Activated naive CD8-positive, alpha-beta T cell treated with anti-CD3 and anti-CD28 coated beads, Interleukin-2, amount 50 U/mL, for 24 hours (primary cell): ENCODE measurements at regions not wholly inside any gene's neighbourhood (a gene's known extent, or its start where the extent isn't known, plus 50 kb on each side); places are given as distances from the start of the nearest gene placed in this dataset.
"Not testable (repeated sequence)": the region's sequence is repeated elsewhere in the genome, so short reads cannot be mapped to it uniquely, and the experiment has no call there.

Experiments
- ATAC-seq: fragments of 150-1000 bp; cut with Tn5 transposase; one replicate; pipeline ENCODE4 v1.10.0; 2021
- DNase-seq: peaks from one replicate; pipeline ENCODE4 v3.0.0; 2021
- H3K27ac Mint-ChIP-seq: one replicate; pipeline ENCODE4 v1.8.0; 2021; ENCODE audit warnings: mild to moderate bottlenecking, mixed read lengths
- H3K27me3 Mint-ChIP-seq: one replicate; pipeline ENCODE4 v1.8.0; 2021; ENCODE audit warnings: mixed read lengths
- H3K36me3 Mint-ChIP-seq: one replicate; pipeline ENCODE4 v1.8.0; 2021; ENCODE audit warnings: low read depth, mixed read lengths
- H3K4me1 Mint-ChIP-seq: one replicate; pipeline ENCODE4 v1.8.0; 2021; ENCODE audit warnings: mixed read lengths
- H3K4me3 Mint-ChIP-seq: one replicate; pipeline ENCODE4 v1.8.0; 2021; ENCODE audit warnings: mild to moderate bottlenecking, moderate library complexity, mixed read lengths
- H3K9me3 Mint-ChIP-seq: one replicate; pipeline ENCODE4 v1.8.0; 2021; ENCODE audit warnings: mixed read lengths

DNA sequence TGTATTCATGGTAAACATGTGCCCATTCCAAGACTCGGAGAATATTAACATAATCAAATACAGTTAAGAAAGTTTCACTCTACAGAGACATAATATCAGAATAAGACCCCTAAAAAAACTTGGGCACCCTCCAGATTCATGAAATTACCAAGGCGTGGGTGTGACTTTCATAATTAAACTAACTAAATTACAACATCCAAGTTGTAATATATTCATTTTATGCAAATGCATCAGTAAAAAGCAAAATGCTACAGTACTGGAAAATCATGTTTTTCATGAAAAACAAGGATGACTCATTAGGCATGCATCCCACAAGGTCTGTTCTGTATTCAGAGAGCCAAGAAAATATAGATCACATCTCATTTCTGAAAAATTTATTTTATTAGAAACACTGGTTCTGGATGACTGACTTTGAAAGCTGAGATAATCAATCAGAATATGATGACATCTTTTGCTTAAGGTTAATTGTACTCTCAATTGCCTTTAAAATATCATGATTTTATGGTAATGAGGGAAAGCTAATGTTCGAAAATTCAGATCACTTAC lies 248.8 kb upstream of the SMIM30 start:
- no peaks in the 10 kb centered on the region for H3K27me3 Mint-ChIP-seq
- H3K27ac Mint-ChIP-seq, result no peak overlapping the region
- DNase-seq (no peak), ATAC-seq (no peak)
- H3K4me1 Mint-ChIP-seq, result no peaks in the 10 kb centered on the region
- no peaks in the 10 kb centered on the region for H3K36me3 Mint-ChIP-seq
- H3K9me3 Mint-ChIP-seq, result no peaks in the 10 kb centered on the region
- no peak overlapping the region for H3K4me3 Mint-ChIP-seq

DNA sequence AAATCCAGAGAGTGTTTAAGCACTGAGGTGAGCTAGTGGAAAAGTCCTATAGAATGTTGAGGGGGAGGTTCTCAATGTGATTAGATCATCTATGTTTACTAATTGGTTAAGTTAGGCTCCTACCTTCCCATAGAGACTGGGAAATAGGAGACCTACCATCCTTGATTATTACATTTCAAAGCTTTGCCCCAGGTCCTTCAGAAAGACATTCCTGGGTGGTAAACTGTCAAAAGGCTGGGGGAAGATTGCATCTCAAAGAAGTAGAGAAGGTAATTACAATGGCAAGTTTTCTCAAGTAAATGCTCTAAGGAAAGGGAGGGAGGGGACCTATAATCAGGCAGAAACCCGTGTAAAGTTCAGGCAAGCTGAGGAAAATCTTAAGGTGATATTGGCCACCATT lies 247.8 kb upstream of the SMIM30 start:
- no peaks in the 10 kb centered on the region for H3K27me3 Mint-ChIP-seq
- no peak for DNase-seq
- H3K9me3 Mint-ChIP-seq, result no peaks in the 10 kb centered on the region
- ATAC-seq, result no peak
- H3K27ac Mint-ChIP-seq, result no peak overlapping the region
- H3K4me1 Mint-ChIP-seq, result no peaks in the 10 kb centered on the region
- no peaks in the 10 kb centered on the region for H3K36me3 Mint-ChIP-seq
- no peak overlapping the region for H3K4me3 Mint-ChIP-seq

DNA sequence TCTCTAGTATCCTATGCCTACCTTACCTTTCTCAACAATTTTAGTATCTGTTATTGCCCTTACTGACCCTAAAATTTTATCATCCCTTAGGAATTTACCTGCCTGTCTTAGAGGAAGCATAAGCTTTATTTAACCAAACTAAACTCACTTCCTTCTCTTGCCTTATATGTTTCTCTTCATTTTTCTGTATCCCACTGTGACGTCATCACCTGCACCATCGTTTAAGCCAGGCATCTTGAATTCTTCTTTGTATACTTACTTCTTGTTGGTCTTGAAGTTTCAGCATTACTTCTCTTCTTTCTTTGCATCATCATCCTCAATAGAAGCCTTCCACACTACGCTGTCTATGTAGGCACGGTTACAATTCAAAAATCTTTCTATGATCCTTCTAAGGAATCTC lies 231.0 kb upstream of the SMIM30 start:
- DNase-seq, result no peak
- Mint-ChIP-seq H3K27ac (no peak overlapping the region), H3K4me3 (no peak overlapping the region), H3K9me3 (peaks cover 5% of the 10 kb centered on the region), H3K36me3 (no peaks in the 10 kb centered on the region), H3K27me3 (peaks cover 4% of the 10 kb centered on the region), H3K4me1 (no peaks in the 10 kb centered on the region)
- ATAC-seq, result no peak

DNA sequence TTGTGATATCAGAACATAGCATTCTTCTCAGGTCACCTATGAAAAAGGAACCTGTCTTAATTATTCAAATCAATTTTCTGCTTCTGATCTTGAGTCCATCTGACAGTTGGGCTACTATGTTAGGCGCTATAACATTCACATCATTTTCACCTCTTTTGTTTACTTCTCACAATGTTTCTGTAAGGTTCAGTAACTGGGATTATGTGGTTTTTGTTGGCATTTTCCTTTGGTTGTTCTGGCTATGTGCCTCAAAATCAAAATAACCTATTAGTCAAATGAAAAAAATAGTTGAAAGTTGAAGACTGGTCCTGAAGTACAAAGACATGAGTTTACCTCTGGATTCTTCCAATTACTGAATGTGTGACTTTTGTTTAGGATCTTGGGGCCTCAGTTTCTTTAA lies 221.3 kb upstream of the SMIM30 start:
- Mint-ChIP-seq H3K27ac (no peak overlapping the region), H3K27me3 (no peaks in the 10 kb centered on the region), H3K4me3 (no peak overlapping the region)

DNA sequence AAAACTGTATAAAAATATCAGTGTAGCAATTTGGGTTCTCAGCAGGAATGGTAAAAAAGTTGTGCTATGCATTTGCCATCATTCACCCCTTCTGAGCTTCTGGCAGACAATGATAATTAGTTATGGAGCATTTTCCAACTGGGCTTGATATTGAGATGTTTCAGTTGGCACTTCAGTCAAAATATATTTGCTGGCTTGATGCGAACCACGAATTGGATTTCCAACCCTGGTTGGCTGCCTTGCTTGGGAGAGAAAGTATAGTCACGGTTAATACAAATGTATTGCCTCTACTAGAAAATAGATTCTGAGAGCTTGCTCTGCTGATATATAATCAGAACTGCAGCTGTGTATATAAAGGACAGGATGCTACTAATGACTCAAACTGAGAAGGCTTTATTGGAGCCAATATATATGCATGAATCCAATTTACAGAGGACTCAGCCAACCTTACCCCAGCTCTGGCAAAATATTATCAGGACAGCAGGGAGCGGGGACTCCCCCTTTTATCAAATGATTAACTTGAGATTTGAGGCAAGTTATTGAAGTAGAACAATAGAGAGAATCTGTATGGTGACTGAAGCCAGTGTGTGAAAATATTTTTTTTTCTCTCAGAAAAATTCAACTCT lies 219.8 kb upstream of the SMIM30 start:
- Mint-ChIP-seq H3K27ac (no peak overlapping the region), H3K36me3 (no peaks in the 10 kb centered on the region), H3K9me3 (peaks cover 4% of the 10 kb centered on the region), H3K4me1 (no peaks in the 10 kb centered on the region), H3K27me3 (no peaks in the 10 kb centered on the region), H3K4me3 (no peak overlapping the region)
- ATAC-seq (no peak), DNase-seq (no peak)

More for the DNA sequence above, 221.3 kb upstream of the SMIM30 start:
- DNase-seq (no peak), ATAC-seq (no peak)
- Mint-ChIP-seq H3K4me1 (no peaks in the 10 kb centered on the region), H3K9me3 (peaks cover 4% of the 10 kb centered on the region), H3K36me3 (no peaks in the 10 kb centered on the region)

DNA sequence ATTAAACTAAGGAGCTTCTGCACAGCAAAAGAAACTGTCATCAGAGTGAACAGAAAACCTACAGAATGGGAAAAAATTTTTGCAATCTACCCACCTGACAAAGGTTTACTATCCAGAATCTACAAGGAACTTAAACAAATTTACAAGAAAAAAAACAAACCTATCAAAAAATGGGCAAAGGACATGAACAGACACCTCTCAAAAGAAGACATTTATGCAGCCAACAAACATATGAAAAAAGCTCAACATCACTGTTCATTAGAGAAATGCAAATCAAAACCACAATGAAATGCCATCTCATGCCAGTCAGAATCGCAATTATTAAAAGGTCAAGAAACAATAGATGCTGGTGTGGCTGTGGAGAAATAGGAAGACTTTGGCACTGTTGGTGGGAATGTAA lies 218.5 kb upstream of the SMIM30 start:
- not testable (repeated sequence) for H3K27ac Mint-ChIP-seq, ATAC-seq, H3K4me1 Mint-ChIP-seq, H3K36me3 Mint-ChIP-seq, H3K4me3 Mint-ChIP-seq, DNase-seq, H3K9me3 Mint-ChIP-seq, H3K27me3 Mint-ChIP-seq

DNA sequence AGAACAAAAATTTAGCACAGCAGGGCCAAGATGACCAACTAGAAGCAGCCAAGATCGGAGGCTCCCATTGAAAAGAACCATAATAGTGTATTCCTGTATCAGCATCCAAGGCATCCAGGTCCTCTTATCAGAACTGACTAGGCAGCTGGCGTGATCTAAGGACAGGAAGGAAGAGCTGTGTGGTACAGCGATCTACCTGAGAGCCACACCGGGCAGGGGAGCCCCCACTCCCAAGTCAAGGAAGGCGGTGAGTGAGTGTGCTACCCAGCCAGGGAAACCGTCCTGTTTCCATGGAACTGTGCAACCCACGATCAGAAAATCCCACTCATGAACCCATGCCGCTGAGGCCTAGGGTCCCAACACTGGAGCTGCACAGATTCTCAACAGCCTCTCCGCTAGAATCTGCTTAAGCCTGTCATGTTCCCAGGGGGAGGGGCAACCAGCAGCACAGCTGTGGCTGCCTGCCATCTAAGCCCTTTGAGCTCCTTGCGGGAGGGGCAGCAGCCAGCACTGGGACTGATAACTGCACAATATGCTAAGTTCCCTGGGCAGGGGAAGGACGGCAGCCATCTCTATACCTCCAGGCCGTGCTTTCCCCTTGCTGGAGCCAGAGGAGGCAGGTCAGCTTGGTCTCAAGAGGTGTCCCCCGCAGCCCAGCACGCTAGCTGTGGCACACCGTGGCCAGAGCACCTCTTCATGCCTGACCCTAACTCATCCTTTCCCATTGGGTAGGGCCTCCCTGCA lies 213.0 kb upstream of the SMIM30 start:
- no peak overlapping the region for H3K4me3 Mint-ChIP-seq
- no peak for DNase-seq
- no peaks in the 10 kb centered on the region for H3K9me3 Mint-ChIP-seq
- H3K27me3 Mint-ChIP-seq, result no peaks in the 10 kb centered on the region
- no peak for ATAC-seq
- no peaks in the 10 kb centered on the region for H3K4me1 Mint-ChIP-seq
- H3K36me3 Mint-ChIP-seq, result no peaks in the 10 kb centered on the region
- H3K27ac Mint-ChIP-seq, result no peak overlapping the region

DNA sequence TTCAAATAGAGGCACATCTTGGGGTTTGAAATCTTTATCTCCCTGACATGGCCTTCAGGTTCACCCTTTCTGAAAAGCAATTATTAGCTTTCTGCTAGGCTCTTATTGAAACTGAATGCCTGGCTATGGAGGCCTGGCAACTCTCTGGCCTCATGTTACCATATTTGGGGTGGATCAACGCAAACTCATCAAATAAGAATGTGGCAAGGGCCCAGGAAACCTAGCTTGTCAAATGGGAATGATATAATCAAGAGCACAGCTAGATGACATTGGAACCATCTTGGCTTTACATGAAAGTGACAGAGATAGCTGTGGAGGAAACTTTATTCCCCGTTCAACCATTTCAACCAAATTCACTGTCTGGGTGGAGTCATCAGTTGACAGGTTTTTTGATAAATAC lies 202.8 kb upstream of the SMIM30 start:
- H3K36me3 Mint-ChIP-seq, result no peaks in the 10 kb centered on the region
- no peaks in the 10 kb centered on the region for H3K27me3 Mint-ChIP-seq
- no peak for ATAC-seq
- H3K9me3 Mint-ChIP-seq, result no peaks in the 10 kb centered on the region
- no peaks in the 10 kb centered on the region for H3K4me1 Mint-ChIP-seq
- no peak overlapping the region for H3K27ac Mint-ChIP-seq
- DNase-seq, result no peak
- H3K4me3 Mint-ChIP-seq, result no peak overlapping the region

DNA sequence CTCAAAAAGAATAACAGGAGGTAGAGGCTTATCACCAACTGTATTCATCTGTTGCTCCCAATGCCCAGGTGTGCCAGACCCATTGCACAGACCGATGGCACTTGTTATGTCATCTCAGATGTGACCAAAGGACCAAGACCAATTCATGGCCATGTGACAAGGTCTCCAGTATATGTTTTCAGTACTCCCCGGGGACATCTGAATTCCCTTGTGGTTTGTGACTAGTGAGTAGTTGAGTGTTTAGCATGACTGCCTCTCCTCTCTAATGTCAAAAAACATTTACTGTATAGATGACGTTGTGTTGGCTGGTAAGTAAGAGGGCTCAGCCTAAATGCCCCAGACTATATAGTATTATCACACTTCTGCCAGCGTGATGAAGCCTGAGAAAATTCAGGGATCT lies 202.1 kb upstream of the SMIM30 start:
- no peak for ATAC-seq
- no peak overlapping the region for H3K27ac Mint-ChIP-seq
- H3K4me3 Mint-ChIP-seq, result no peak overlapping the region
- H3K9me3 Mint-ChIP-seq, result no peaks in the 10 kb centered on the region
- no peaks in the 10 kb centered on the region for H3K4me1 Mint-ChIP-seq
- H3K27me3 Mint-ChIP-seq, result no peaks in the 10 kb centered on the region
- DNase-seq, result no peak
- H3K36me3 Mint-ChIP-seq, result no peaks in the 10 kb centered on the region

DNA sequence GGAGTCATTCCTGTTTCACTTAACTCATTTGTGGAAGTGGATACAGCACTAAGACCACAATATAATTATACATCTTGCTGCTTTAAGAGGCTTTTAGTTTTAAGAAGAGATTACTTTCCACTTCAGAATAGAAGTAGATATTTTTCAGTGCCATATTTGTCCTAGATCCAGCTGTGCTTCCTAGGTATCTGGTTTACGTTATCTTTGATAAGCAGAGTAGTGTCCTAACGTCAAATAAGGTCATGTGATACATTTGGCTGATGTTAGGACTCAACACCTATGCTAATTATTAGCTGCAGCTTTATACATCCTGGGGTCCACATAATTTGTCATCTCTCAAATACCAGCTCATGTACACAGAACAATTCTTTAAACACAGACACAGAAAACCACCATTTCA lies 196.2 kb upstream of the SMIM30 start:
- Mint-ChIP-seq H3K27ac (no peak overlapping the region), H3K36me3 (no peaks in the 10 kb centered on the region), H3K4me3 (no peak overlapping the region), H3K4me1 (no peaks in the 10 kb centered on the region), H3K9me3 (no peaks in the 10 kb centered on the region), H3K27me3 (no peaks in the 10 kb centered on the region)
- DNase-seq (no peak), ATAC-seq (no peak)

DNA sequence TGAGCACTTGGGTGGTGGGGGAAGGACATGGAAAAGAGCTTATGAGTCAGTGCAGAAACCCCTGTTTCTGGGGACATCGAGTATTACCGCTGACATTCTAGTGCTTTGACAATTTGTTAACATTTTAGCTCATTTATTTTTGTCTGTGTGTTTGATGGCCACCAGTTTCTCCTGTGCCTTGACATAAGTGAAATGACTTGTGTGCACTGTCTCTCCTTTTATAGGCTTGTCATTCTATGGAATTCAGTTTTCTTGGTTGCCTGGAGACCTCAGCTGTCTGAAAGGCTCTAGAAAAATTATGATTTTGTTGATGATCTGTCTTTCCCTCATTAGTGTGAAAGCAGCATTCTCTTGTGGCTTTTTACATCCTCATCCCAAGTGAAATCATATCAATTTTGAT lies 190.0 kb upstream of the SMIM30 start:
- Mint-ChIP-seq H3K27me3 (no peaks in the 10 kb centered on the region), H3K36me3 (no peaks in the 10 kb centered on the region), H3K4me3 (no peak overlapping the region), H3K9me3 (peaks cover 4% of the 10 kb centered on the region), H3K4me1 (no peaks in the 10 kb centered on the region), H3K27ac (no peak overlapping the region)
- ATAC-seq (no peak), DNase-seq (no peak)

DNA sequence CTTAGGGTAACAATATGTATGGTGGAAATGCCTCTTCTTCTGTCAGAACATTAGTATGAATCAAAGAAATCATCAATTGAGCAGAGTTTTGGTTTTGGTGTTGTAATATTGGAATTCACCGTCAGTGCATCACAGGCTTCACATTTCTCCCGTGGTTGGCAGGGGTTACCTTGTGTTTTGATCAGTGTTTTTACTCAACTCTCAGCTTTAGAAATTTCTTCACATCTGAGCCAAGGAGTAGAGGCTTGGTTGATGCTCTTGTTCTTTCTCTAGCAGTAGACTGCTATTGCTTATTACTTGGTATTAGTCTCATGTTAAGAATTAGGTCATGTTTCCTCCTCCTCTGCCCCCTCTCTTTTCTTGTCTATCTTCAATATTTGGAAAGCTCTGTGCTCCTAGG lies 188.8 kb upstream of the SMIM30 start:
- no peak overlapping the region for H3K4me3 Mint-ChIP-seq
- no peaks in the 10 kb centered on the region for H3K36me3 Mint-ChIP-seq
- no peak for ATAC-seq
- no peak for DNase-seq
- H3K27me3 Mint-ChIP-seq, result no peaks in the 10 kb centered on the region
- no peak overlapping the region for H3K27ac Mint-ChIP-seq
- peaks cover 4% of the 10 kb centered on the region for H3K9me3 Mint-ChIP-seq
- no peaks in the 10 kb centered on the region for H3K4me1 Mint-ChIP-seq

DNA sequence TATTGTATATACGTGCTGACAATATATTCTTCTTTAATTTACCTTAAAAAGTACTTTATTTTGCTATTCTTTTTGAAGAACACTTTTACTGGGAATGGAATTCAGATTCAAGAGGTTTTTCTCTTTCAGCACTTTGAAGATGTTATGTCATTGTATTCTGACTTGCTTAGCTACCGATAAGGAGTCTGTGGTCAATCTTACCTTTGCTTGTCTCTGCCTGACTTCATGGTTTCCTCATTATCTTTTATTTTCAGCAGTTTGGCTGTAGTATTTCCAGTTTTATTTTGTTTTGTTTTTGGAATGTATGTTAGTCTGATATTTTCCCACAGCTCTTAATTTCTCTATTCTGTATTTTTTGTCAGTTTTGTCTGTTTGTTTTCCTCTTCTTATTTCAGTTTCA lies 187.9 kb upstream of the SMIM30 start:
- H3K27me3 Mint-ChIP-seq, result no peaks in the 10 kb centered on the region
- DNase-seq (no peak), ATAC-seq (no peak)
- no peaks in the 10 kb centered on the region for H3K4me1 Mint-ChIP-seq
- no peak overlapping the region for H3K4me3 Mint-ChIP-seq
- no peak overlapping the region for H3K27ac Mint-ChIP-seq
- no peaks in the 10 kb centered on the region for H3K36me3 Mint-ChIP-seq
- H3K9me3 Mint-ChIP-seq, result peaks cover 4% of the 10 kb centered on the region

DNA sequence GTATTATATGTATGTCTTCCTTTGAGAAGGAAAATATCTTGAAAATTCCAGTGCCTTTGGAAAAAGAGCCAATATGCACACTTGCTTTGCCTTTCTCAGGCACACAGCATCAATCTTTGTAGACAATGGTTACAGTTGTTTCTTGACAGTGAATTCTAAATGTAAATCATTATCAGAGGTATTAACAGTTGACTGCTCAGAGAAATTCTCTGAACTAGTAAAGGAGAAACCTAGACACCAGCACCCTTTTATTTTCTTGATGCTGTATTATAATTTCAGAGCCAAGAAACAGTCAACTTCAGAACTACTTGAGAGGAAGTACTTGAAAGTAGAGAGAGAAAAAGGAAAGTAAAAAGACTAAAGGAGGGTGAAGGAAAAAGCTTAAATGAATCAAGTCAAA lies 185.8 kb upstream of the SMIM30 start:
- H3K4me1 Mint-ChIP-seq, result no peaks in the 10 kb centered on the region
- ATAC-seq, result no peak
- H3K4me3 Mint-ChIP-seq, result no peak overlapping the region
- H3K27ac Mint-ChIP-seq, result no peak overlapping the region
- H3K27me3 Mint-ChIP-seq, result no peaks in the 10 kb centered on the region
- no peak for DNase-seq
- peaks cover 4% of the 10 kb centered on the region for H3K9me3 Mint-ChIP-seq
- no peaks in the 10 kb centered on the region for H3K36me3 Mint-ChIP-seq

DNA sequence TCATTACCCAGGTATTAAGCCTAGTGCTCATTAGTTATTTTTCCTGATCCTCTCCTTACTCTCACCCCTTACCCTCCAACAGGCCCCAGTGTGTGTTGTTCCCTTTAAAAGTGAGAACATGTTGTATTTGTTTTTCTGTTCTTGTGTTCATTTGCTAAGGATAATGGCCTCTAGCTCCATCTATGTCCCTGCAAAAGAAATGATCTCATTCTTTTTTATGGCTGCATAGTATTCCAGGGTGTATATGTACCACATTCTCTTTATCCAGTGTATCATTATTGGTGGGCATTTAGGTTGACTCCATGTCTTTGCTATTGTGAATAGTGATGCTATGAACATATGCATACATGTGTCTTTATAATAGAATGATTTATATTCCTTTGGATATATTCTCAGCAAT lies 185.0 kb upstream of the SMIM30 start:
- not testable (repeated sequence) for ATAC-seq, DNase-seq, H3K36me3 Mint-ChIP-seq, H3K27me3 Mint-ChIP-seq, H3K4me3 Mint-ChIP-seq, H3K27ac Mint-ChIP-seq, H3K9me3 Mint-ChIP-seq, H3K4me1 Mint-ChIP-seq
